Right lung (tissue), 2 donors: ENCODE measurements at regions not wholly inside any gene's neighbourhood (a gene's known extent, or its start where the extent isn't known, plus 50 kb on each side); places are given as distances from the start of the nearest gene placed in this dataset.

Source experiments
- DNase-seq, 2 donors: peaks; one replicate each; pipeline ENCODE4 v3.0.0-alpha.2; 2013

DNA sequence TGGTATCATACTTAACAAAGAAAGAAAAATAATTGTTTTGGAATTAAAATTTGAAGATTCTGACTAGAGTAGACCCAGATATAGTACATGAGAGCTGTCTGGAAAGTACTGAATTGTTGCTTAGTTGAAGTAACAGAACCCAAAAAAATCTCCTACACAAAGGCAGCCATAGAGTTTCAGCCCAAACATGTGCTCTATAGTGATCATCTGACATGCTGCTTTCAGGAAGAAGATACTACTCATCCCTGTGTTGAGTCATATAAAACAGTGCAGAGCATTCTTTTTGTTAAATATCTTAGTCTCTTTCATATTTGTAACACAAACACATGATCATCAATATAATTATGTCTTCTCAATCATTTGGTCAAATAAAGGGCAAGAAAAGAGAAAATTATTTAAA is 84.8 kb upstream of the PTPRM start:
- DNase-seq, result no peak

DNA sequence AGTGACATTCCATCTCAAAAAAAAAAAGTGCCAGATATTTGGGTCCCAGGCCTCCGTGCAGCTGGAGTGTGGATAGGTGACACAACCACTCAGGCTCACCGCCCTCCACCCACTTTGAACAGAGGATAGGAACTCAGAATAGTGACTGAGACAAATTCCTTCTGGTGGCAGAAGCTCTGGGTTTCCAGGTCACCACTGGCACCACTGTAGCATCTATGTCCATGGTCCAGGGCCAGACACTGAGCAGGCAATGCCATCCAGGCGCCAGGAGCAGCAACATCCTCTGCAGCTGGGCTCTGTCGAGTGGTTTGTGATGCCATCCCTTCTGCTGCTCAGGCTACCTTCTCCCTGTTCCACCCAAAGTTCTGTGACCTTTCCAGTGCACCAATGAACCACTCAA is 81.5 kb upstream of the PTPRM start:
- no peak for DNase-seq

DNA sequence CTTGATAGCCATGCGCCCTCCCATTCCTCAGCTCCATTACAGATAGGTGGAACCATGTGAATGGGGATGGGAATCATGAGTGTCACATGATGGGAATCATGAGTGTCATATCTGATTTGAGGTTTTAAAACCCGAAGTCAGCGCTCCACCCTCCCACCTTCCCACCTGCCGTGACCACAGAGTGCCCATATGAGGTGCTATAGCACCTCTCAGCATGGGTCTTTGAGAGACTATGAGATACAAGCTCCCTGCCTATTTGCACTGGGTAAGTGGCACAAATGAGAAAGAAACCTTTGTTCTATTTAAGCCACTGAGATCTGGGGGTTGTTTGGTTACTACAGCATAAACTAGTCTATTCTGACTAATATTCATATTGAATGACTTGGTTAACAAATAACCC is 78.5 kb upstream of the PTPRM start:
- DNase-seq, result no peak

DNA sequence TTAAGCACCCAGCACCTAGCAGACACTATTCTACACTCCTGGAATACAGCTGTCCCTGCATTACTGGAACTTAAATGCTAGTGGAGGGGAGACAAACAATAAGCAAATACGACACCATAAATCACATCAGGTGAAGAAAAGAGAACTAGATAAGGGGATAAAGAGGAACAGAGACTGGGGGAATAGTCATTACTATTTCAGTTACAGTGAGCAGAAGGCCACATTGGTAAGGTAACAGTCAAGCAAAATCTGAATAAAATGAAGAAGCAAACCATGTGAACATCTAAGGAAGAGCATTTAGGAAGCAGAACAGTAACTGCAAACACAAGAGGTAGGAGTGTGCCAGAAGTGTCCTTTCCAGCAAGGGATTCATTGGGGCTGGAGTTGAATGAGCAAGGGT is 77.0 kb upstream of the PTPRM start:
- no peak for DNase-seq

DNA sequence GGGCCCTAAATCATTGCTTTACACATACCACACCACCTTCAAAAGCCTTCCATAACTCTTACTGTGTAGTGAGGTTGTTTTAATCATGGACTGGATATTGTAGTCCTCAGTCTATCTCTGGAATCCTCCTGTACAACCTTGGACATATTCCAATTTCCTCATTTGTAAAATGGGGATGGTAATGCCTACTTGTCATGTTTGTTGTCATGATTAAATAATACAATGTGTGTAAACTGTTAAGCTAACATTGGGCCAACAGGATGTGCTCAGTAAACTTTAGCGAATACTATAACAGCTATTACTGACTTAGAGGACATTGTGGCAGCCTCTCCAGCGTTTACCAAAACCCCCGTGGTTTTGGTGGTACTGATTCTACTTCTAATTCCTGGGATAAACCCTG is 74.7 kb upstream of the PTPRM start:
- DNase-seq, result no peak

DNA sequence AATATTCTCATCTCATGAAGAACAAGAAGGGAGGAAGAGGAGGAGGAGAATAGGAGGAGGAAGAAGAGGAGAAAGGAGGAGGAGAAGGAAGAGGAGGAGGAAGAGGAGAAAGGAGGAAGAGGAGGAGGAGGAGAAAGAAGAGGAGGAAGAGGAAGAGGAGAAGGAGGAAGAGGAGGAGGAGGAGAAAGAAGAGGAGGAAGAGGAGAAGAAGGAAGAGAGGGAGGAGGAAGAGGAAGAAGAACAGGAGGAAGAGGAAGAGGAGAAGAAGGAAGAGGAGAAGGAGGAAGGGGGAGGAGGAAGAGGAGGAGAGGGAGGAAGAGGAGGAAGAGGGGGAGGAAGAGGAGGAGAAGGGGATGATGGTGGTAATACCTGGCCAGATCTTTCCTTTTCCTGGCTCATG is 70.0 kb upstream of the PTPRM start:
- no peak for DNase-seq

DNA sequence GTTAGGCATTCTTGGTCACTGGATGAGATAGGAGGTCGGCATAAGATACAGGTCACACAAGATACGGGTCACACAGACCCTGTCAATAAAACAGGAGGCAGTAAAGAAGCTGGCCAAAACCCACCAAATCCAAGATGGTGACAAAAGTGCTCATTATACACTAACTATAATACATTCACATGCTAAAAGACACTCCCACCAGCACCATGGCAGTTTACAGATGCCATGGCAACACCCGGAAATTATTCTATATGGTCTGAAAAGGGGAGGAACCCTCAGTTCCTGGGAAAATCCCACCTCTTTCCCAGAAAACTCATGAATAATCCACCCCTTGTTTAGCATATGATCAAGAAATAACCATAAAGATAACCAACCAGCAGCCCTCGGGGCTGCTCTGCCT is 56.0 kb upstream of the PTPRM start:
- DNase-seq, result no peak

DNA sequence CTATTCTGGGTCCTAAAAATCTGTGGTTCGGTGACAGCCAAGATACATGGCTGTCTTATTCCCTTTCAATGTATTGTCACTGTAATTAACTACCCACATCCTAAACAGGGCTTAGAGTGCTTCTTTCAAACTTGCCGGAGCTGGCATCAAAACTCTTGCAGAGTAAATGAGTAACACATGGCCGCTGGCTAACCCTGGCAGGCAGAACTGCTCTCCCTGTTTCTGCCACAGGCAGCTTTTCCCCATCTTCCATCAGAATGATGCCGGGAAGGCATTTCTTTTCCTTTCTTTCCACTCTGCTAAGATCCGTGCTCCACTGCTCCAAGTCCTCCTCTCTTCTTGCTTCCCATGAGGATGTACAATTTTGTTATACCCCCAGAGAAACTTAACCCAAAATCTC is 54.8 kb upstream of the PTPRM start:
- peak in 1 of 2 donors; percentile 31 for DNase-seq

DNA sequence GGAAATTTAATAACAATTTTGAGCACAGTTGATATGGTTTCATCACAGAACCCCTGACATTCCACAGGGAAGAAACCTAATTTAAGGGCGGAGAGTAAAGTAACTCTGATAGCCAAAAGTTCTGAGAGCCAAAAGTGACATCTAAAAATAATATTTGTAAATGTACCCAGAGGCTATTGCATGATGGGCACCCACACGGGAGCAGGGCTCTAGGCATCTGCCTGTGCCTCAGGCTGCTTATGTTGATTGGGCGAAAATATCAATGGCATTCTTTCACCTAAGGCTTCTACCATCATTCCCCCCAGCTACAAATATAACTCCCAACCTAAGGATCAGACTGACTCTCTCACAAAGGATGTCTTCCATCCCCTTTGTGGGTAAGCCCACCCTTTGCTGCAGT is 54.1 kb upstream of the PTPRM start:
- no peak for DNase-seq

DNA sequence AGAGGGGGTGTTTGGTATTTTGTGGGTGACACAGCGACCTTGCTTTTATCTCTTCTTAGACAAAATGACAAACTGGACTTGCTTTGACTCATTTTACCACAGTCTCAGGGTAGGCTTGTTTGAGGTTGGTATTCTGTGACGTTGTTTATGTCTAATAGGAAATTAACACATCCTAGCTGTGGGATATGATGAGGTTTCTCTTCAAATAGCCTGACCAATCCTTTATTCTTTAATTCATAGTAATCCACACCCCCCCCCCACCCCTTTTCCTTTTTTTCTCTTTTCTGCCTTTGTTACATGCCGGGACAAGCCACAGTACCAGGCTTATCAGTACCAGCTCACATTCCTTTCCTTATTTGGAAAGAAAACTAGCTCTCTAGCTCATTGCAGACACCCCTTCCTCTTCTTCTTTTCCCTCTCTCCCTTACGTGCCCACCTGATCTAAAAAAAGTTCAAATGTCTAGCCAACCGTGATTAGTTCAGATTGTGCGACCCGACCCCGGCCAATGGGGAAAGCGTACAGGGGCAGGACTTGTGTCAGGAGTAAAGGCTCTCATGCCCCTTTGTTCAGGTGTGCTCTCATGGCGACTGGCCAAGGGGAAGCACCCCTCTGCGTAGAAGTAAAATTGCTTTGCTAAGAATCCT is 52.2 kb upstream of the PTPRM start:
- no peak for DNase-seq

DNA sequence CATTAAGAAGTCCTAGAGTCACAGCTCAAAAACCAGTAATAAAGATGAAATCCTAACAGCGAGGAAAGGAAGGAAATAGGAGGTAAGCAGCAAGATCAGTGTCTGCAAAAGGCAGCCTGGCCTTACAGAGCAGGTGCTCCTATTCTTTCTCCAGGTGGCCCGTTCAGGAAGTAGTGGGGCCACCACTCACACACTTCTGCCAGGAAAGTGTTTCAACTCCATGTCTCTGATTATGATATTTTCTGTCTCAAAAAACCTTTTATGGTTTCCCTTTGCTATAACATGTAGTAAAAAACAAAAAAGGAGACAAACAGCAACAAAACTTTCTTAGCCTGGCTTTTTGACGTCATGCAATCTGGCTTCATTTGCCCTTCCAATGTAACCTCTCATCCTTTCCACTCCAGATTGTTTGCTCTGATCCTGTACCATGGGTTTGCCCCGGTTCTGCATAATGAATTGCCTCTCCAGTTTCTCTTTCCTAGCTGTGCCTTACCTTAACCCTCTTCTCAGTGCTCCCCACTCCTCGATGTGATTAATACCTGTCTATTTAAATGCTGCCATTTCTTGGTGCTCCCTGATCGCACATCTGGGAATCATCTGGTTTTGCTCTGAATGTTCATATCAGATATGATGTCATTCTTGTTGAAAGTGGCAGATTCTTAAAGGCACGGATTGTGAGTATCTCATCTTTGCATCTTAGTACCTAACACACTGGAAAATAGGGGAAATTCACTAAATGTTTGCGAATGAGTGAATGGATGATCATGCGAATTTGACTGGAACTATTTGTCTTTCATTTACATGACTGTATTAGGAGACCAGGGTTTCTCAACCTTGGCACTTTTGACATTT is 50.6 kb upstream of the PTPRM start:
- no peak for DNase-seq
